Medulla oblongata (tissue), 1 donor: ENCODE measurements at regions not wholly inside any gene's neighbourhood (a gene's known extent, or its start where the extent isn't known, plus 50 kb on each side); places are given as distances from the start of the nearest gene placed in this dataset.
"Not testable (repeated sequence)": the region's sequence is repeated elsewhere in the genome, so short reads cannot be mapped to it uniquely, and the experiment has no call there.

Experiments
- DNase-seq: peaks from one replicate; pipeline ENCODE4 v3.0.0-alpha.2; 2015; ENCODE audit errors: extremely low spot score

GRCh38 chr11:122022646-122023045, 93.4 kb downstream of the BLID start:
- no peak for DNase-seq

GRCh38 chr11:122020902-122021301, 95.1 kb downstream of the BLID start:
- no peak for DNase-seq

GRCh38 chr11:122019908-122020694, 95.9 kb downstream of the BLID start:
- DNase-seq, result no peak

- DNase-seq, result peak; percentile 53
Measured at GRCh38 chr11:122007601-122008071, 108.4 kb downstream of the BLID start.

GRCh38 chr11:122004446-122004845, 111.6 kb downstream of the BLID start:
- DNase-seq, result no peak

GRCh38 chr11:122002926-122003325, 113.1 kb downstream of the BLID start:
- no peak for DNase-seq

- no peak for DNase-seq
Measured at GRCh38 chr11:122002047-122002446, 114.0 kb downstream of the BLID start.

GRCh38 chr11:121999651-122000050, 116.4 kb downstream of the BLID start:
- DNase-seq, result no peak

GRCh38 chr11:121996574-121996973, 119.4 kb downstream of the BLID start:
- DNase-seq, result no peak

GRCh38 chr11:121983901-121984300, 132.1 kb downstream of the BLID start:
- no peak for DNase-seq

GRCh38 chr11:121977914-121978313, 138.1 kb downstream of the BLID start:
- not testable (repeated sequence) for DNase-seq

- no peak for DNase-seq
Measured at GRCh38 chr11:121968638-121969037, 147.4 kb downstream of the BLID start.

- peak; percentile 73 for DNase-seq
Measured at GRCh38 chr11:121967131-121967704, 148.8 kb downstream of the BLID start.

- no peak for DNase-seq
Measured at GRCh38 chr11:121965330-121965729, 150.7 kb downstream of the BLID start.

- peak; percentile 21 for DNase-seq
Measured at GRCh38 chr11:121964591-121964990, 151.4 kb downstream of the BLID start.

- not testable (repeated sequence) for DNase-seq
Measured at GRCh38 chr11:121963846-121964245, 152.2 kb downstream of the BLID start.

GRCh38 chr11:121961321-121961801, 154.7 kb downstream of the BLID start:
- DNase-seq, result peak; percentile 26

- DNase-seq, result no peak
Measured at GRCh38 chr11:121958971-121959325, 157.1 kb downstream of the BLID start.

GRCh38 chr11:121958323-121958970, 157.6 kb downstream of the BLID start:
- DNase-seq, result no peak

- no peak for DNase-seq
Measured at GRCh38 chr11:121953122-121953521, 162.9 kb downstream of the BLID start.

GRCh38 chr11:121950160-121950559, 165.9 kb downstream of the BLID start:
- no peak for DNase-seq

- no peak for DNase-seq
Measured at GRCh38 chr11:121946514-121946913, 169.5 kb downstream of the BLID start.
